Stimulated activated naive CD4-positive, alpha-beta T cell (primary cell): ENCODE measurements at regions not wholly inside any gene's neighbourhood (a gene's known extent, or its start where the extent isn't known, plus 50 kb on each side); places are given as distances from the start of the nearest gene placed in this dataset.

Experiments
- DNase-seq, 6 experiments: peaks; one replicate each; lab custom pipeline; 2025; lab: John Stamatoyannopoulos, UW

DNA sequence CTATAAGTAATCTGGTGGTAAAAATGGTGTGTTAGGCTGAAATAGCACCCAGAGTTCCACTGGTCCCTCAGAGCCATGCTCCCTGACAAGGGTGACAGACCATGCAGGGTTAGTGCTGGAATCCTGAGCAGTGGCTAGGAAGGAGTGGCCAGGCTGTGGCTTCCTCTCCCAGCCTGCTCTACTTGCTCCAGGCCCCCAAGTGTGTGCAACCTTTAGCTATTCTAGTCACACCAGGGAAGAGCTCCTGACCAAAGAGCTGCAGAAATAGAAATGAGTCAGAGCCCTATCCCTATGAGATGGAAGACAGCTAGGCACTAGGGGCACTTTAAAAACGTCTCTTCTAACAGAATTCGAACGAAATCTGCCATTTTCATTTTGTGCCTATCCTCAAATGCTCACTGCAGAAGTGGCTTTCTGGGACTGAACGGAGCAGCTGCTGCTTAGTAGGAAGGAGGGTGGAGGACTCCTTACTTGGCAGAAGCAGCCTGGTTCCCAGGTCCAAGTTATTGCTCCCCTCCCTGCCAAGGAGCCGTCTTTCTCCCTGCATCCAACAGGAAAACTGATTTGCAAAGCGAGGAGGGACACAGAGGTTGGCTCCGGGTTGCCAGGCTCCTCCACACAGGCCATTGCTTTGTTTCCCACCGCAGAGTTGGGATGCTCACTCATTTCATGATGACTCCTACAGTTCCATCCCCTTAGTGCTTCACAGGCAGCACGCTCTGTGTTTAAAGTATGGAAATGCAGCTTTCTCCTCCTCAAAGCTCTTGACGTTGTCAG, 754.5 kb downstream of the C6orf118 start:
- DNase-seq = no peak

DNA sequence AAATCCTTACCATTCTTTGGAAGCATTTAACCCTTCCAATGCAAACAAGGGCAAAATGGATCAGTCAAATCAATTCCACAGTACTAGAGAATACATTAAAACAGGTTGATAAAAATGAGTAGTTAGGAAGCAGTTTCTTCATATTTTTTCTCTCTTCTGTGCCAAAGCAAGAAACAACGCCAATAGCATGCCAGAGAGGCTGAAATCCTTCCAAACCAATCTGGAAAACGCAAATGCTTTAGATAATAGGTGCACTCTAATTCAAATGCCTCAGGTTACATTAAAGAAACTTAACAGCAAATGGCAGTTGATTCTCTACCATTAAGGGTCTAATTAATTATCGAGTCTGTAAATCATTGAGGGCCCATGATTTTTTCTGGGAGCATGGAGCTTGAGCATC, 755.2 kb downstream of the C6orf118 start:
- DNase-seq = no peak

DNA sequence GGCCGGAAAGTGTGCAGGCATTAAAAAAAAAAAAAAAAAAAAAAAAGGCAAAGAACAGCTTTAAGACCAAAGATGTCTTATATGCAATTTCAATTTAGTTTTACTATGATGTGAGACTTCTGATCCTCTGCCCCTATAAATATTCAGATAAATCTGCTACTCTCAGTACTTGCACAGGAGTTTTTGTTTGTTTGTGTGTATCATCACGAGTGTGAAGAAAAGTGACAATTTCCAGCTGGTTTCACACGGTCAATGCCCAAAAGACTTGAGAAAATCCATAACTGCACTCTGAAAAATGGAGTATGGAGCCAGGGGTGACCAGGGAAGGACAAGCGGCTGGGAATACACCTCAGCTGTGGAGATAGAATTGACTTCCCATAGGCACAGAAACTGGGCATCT, 757.7 kb downstream of the C6orf118 start:
- no peak for DNase-seq

DNA sequence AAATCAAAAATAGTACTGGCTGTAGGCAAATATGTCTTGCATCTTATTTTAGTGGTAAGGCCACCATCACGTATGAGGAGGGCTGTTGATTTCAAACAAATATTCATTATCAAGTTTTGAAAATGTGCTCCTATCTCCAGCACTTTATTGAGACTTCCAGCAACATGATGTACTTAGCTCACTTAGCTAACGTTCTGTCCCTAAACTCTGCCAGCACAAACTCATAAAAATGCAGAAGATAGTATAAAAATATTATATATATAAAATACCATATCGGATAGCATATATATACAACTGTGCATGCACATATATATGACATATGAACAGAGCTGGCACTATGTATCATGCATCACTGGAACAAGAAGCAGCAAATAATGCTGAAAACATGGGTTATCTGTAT, 762.3 kb downstream of the C6orf118 start:
- no peak for DNase-seq

DNA sequence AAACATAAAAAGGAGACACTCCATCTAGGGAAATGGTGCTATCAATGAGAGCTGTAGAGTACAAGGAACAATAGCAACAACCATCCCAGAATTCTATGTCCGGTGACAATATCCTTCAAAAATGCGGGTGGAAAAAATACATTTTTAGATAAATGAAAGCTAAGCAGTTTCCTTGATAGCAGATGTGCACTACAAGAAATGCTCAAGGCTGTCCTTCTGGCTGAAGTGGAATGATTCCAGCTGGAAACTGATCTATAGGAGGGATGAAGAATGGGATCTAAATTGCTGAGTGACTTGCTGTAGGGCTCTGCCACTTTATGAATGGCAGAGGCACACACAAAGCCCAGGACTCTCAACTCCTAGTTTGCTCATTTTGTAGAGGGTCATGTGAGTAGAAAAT, 763.1 kb downstream of the C6orf118 start:
- no peak for DNase-seq

DNA sequence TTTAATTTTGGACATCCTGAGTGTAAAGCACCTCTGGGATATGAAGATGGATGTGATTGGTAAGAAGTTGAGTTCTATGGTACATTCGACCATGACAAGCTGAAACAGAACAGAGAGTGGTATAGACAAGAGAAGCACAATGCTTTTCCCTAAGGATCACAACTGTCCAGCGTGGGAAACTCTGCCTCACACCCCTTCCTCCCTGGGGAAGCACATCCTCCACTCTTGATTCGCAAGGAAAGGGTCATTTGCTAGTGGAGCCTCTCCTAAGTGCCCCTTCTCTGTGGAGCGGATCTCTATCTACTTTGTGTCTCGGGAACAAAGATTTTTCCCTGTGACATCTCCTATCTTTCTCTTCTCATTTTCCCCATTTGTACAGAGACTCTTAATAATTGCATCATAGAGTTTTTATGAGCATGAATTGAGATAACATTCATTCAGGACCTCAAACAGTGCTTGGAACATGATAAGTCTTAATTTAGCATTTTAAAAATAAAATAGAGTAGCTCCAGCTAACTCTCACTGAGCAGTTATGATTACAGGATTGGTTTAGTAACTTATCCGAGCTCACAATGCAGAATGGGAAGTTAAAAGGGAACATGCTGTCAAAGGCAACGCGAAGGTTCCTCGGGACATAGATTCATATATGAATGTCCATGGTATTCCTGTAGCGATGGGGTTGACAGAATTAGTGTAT, 775.2 kb downstream of the C6orf118 start:
- no peak for DNase-seq

DNA sequence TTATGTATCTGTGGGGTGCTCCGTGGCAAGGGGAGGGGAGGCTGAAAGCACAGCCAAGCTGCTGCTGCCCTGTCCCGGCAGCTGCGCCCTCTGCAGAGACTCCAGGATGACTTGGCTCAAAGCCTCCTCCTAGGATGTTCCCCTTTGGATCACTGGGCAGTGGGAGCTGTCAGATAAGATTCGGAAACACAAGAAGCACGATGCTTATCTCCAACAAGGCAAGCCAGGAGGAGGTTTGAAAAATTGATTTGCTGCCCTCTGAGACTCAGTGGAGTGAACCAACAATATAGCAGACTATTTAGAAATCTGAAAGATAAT, 776.4 kb downstream of the C6orf118 start:
- no peak for DNase-seq

DNA sequence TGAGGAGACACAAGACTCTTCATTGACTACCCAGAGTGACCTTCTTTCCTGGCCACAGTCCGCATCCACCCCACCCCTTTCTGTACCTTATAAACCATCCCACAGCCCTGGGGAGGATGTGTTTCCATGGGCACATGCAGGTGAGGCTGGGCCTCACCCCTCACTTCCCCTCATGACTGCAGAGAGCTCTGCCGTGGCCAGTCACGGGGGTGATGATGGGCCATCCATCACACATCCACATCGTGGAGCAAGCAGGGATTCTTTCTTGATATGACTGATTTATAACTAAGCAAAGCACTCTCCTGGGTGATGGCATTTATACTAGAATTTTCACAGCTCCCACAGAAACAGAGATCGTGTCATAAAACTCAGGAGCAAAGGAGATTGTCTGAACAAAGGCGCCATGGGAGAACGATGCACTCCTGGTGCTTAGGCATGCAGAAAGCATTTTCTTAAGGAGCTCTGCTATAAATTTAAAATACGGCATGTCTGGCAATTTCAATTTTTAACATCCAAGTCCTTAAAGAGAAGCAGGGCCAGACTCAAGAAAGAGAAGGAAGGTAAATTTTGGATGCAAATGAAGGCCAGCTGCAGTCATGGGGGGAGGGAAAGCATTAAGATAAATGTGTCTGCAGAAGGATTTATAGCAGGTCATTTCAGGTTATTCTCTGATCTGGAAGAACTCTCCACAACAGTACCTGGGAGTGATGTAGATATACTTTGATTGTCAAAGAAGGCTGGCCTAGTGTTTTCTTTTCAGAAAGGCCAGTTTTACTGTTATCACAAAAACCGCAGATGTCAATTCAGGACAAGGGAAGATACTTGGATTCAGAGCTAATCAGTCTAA, 777.0 kb downstream of the C6orf118 start:
- DNase-seq = no peak

DNA sequence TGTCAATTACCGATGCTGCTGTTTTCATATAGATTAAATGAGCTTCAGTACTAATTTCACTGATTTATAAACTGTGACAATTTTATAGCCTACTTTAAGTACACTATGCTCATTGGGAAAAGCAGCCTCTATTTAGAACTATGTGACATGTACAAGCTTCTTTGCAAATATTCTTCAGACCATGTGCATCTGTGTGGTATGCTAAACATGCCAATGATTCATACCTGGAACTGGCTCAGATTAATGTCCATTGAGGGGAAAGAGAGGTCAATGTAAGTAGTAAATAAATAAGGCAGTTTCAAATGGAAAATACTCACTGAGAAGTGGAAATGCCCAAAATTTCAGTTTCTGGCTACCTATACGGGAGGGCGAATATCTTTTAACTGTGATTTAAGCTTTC, 777.7 kb downstream of the C6orf118 start:
- DNase-seq = no peak

DNA sequence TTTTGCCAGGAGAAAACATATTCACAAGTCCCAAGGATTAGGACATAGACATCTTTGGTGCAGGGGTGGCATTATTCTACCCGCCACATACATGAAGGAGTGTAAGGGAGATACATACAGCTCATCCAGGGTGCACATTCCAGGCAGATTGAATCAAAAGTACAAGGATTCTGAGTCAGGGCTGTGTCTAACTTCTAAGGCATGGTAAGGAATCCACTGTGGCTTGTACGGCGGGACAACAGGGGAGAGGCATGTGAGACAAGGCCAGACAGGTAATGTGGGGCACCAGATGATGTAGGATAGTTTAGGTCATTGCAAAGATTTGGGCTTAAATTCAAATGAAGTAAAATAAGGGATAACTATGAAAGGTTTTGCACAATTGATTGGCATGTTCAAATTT, 780.9 kb downstream of the C6orf118 start:
- DNase-seq = no peak

DNA sequence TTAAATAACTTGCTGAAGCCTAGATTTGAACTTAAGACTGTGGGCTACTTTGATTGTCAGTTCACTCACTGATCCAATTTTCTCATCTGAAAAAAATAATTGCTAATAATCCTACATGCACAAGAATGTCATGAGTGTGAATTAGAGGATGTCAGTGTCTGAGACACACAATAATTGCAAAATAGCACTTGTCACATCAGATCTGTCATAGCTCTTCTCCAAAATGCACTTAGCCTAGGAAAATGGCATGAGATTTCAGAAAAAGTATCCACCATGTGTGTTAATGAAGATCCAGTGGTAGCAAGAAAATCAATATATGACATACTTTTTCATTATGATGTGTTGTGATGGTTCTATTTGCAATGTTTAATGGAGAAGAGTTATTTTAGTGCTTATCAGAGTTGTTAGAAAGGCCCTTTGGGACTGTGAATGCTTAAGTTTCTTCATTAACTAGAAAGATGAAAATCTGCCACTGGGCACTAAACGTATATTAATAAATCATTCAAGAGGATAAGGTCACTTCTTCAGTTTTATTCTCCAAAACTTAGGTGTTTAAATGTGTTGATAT, 786.2 kb downstream of the C6orf118 start:
- DNase-seq = no peak

DNA sequence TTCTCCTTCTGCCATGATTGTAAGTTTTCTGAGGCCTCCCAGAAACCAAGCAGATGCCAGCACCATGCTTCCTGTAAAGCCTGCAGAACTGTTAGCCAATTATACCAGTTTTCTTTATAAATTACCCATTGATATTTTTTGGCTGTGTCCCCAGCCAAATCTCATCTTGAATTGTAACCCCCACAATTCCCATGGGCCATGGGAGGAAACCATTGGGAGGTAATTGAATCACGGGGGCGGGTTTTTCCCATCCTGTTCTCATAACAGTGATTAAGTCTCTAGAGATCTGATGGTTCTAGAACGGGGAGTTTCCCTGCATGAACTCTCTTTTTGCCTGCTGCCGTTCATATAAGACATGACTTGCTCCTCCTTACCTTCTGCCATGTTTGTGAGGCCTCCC, 788.5 kb downstream of the C6orf118 start:
- DNase-seq = no peak

DNA sequence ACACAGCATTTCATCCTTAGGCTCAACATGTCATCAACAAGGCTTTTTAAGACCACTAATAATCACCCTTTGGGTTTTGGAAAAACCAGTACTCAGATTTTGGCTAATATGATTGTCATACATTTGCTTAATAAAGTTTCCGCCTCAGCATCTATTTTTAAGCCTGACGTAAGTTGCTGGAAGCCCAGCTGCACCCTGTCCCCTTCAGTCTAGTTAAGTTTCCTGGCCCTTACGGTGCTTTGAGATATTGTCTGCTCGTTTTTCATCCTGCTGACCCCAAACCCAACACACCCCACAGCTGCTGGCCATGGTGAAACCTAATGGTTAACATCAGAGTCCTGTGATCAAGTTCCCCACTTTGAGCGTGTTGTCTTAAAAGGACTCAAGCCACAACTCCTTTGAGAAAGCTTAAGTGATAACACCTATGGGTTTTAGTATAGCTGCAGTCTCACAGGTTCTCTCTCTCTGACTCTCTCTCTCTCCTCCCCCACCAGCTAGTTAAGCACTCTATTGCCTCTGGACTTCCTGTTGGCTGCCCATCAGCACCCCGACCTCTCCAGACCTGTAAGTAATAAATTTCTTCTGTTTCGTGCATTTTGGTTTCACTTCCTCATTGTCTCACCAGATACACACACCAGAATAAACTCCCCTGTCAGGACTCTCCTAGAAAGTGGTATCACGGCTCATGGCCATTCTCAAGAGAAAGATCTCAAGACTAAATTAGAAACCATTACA, 802.0 kb downstream of the C6orf118 start:
- DNase-seq = no peak

DNA sequence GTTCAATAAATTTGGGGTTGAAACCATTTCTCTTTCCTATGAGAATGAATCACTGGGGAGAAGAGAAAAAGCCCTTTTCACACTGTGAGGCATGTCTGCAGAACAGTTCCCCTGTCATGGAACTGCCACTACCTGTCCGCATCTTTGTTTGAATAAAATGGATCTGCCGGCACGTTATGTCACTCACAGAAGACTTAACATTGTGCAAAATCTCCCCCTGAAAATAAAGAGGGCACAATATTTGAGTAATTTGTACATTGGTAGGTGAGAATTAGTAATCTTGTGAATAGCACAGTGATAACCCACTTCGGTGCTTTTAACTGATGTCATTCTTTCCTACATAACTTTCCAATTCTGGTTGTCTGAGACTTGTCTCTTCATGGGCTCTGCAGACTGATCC, 804.0 kb downstream of the C6orf118 start:
- no peak for DNase-seq

DNA sequence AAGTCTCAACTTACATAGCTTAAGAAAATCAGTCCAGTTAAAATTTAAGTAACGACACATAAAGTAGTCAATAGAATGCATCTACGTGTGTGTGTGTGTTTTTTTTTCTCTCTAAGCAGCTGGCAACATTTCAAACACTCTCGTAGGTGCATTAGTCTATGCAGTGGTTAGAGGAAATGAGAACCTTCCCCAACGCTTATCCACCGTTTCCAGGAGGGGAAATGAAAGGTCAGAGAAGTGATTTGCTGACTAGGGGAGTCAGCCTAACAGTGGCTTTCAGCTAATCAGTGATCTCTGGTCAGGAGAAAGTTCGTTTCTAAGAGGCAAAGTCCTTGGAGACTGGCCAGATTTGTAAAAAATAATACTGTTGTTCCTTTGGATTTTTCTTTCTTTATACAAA, 806.6 kb downstream of the C6orf118 start:
- no peak for DNase-seq

DNA sequence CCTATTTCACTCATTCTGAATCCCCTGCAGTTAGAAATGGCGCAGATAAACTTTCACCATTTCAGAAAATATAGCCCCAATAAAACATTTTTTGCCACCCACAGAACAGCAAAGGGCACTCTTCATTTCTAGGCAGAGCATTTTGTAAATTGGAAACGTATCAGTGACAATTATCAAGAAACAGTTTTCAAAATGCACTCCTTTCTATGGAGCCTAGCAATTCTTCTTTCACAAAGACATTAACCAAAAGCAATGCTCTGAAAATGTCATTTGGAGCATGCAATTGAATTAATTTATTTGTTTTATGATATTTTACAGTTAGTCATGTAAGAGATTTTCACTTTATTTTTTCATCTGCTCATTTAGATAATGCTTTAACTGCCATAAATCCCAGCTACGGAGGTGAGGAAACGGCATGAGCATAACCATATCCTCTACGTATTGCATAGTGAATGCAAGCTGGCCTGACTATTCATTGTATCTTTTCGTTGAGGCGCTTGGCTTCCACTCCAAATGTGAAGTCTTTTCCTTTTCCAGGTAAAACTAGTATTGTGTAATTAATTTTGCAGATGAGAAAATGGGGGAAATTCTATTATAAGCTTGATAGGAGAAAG, 813.4 kb downstream of the C6orf118 start:
- no peak for DNase-seq

DNA sequence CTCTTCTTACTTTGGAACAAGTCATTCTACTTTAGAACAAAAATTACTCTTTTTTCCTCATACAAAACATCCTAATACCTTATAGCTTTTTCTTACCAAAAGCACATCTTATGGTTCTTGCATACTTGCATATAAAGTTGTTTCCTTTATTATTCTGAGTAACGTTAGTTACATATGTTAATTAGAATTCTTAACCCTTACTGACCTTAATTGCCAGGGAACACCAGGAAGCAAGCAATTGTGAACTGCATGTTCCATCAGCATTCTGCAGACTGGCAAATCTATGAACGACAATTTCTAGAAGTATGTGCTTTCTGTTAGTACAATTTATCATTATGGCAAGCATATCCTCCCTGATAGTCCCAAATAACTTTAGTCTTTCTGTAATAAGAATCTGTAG, 831.0 kb downstream of the C6orf118 start:
- no peak for DNase-seq

DNA sequence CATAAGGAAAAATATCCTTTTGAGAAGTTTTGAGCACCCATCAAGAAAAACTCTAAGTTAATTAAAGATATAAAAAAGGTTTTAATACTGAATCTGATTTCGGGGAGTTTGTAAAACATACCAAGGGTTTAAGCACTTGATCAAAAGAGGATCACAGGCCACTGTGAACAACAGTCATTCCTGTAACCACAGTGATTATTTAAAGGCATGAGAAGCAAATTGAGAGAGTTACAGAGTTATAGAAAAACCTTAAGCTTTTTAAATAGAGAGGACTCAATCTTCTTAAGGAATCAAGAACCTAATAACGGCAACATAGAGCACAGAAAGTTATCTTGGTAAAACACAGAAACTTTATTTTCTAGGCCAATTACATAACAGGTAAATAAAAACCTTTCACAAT, 831.6 kb downstream of the C6orf118 start:
- no peak for DNase-seq

DNA sequence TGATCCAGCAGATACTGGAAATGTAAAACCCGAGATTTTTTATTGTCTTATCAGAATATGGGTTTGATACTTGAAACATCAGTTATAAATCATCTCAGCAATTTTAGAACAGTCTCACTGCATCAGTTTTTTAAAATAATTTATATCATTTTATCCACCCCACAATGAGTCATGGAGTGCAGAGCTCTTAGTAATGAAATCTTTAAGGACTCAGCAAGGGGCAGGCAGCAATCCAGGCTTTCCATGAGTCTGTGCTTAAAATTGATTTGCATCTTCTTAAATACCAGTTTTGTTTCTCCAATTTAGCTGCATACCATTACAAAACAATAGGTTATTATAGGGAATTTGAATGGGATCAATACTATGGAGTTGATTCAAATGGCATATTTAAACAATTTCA, 832.3 kb downstream of the C6orf118 start:
- no peak for DNase-seq

DNA sequence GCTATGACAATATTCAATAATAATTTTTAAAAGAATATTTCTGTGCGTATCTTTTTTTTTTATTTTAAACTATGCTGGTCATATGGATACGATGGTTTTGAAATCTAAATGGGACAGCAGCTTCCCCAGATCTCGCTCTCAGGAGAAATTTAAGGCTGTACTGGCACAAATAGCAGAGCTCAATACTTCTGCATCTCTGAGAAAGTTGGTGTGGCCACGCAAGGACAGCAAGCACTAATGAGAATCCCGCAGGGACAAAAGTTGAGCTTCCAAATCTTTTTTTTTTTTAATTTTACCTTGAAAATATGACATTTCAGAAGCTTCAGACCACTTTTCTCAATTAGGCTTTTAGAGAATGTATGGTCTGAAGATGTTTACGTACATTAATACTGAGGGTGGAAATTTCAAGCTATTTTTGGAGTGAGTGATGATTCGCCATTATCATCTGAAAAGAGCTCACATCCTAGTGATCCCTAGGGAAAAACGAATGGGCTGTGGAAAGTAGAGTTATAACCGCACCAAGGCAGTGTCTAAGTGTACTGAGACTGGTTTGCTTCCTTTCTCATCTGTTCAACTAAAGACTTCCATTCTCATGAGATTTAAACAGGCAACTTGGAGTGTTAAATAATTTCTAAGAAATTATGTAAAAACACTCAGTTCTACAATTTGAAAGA, 840.0 kb downstream of the C6orf118 start:
- no peak for DNase-seq

DNA sequence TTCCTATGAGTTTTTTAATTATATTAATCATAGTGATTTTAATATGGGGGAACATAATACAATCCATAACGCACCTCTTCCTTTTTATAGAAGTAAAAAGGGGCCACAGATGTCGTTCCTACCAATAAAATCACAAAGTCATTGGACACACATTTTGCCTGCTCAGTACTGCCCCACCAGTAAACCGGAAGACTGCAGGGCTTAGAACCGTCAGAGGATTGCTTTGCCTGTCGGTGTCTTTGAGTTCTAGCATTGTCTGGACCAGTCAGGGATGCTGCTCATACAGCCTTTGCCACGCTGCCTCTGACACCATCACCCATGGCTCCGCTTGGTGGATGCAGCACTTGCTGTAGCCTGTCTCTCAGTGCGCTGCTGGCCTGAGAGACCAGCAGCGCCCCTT, 853.6 kb downstream of the C6orf118 start:
- no peak for DNase-seq
